Subcutaneous abdominal adipose tissue (tissue), 5 donors: ENCODE measurements at regions not wholly inside any gene's neighbourhood (a gene's known extent, or its start where the extent isn't known, plus 50 kb on each side); places are given as distances from the start of the nearest gene placed in this dataset.

Experiments
- H3K27ac ChIP-seq: one replicate; pipeline ENCODE4 v1.7.0; 2013; ENCODE audit warnings: low read depth, mild to moderate bottlenecking, inconsistent platforms, low read length, moderate library complexity
- H3K27me3 ChIP-seq, 5 donors: one replicate each; pipeline ENCODE4 v1.7.0; 2013; ENCODE audit warnings: low read length in 5 of 5, inconsistent platforms in 1 of 5; ENCODE audit not compliant: control insufficient read depth in 5 of 5, insufficient read depth in 4 of 5
- H3K36me3 ChIP-seq, 5 donors: one replicate each; pipeline ENCODE4 v1.7.0; 2013; ENCODE audit warnings: low read length in 5 of 5; ENCODE audit not compliant: control insufficient read depth in 5 of 5, insufficient read depth in 5 of 5
- H3K4me1 ChIP-seq, 5 donors: one replicate each; pipeline ENCODE4 v1.7.0; 2013; ENCODE audit warnings: low read length in 5 of 5, mild to moderate bottlenecking in 3 of 5, moderate library complexity in 1 of 5; ENCODE audit not compliant: control insufficient read depth in 5 of 5, insufficient read depth in 5 of 5
- H3K4me3 ChIP-seq, 5 donors: one replicate each; pipeline ENCODE4 v1.7.0; 2013; ENCODE audit warnings: low read length in 5 of 5, low read depth in 1 of 5
- H3K9ac ChIP-seq, 5 donors: one replicate each; pipeline ENCODE4 v1.7.0; 2013; ENCODE audit warnings: low read length in 5 of 5, mild to moderate bottlenecking in 4 of 5, moderate library complexity in 3 of 5
- H3K9me3 ChIP-seq, 5 donors: one replicate each; pipeline ENCODE4 v1.7.0; 2013; ENCODE audit warnings: low read length in 5 of 5; ENCODE audit not compliant: control insufficient read depth in 5 of 5
- donor health status: healthy.
- donor health status: healthy.
- donor health status: healthy.
- donor health status: healthy.
- donor health status: healthy.

GRCh38 chr1:22386774-22387173 is 64.9 kb upstream of the ZBTB40 start:
- Histone ChIP-seq H3K4me1 (no peaks in the 10 kb centered on the region), H3K4me3 (no peak overlapping the region), H3K27me3 (peaks cover 6 to 46% (median 29%) of the 10 kb centered on the region in 5 donors), H3K9ac (no peak overlapping the region), H3K36me3 (no peaks in the 10 kb centered on the region), H3K9me3 (no peaks in the 10 kb centered on the region), H3K27ac (no peak overlapping the region)

- no peak overlapping the region for H3K27ac ChIP-seq
- H3K9ac ChIP-seq: no peak overlapping the region
- no peaks in the 10 kb centered on the region for H3K36me3 ChIP-seq
- no peaks in the 10 kb centered on the region for H3K4me1 ChIP-seq
- no peaks in the 10 kb centered on the region for H3K9me3 ChIP-seq
- H3K27me3 ChIP-seq: peaks cover 6 to 46% (median 29%) of the 10 kb centered on the region in 5 donors
- H3K4me3 ChIP-seq: no peak overlapping the region
Observed at GRCh38 chr1:22387919-22388580, 63.6 kb upstream of the ZBTB40 start.

- no peak overlapping the region for H3K27ac ChIP-seq
- no peaks in the 10 kb centered on the region for H3K4me1 ChIP-seq
- H3K4me3 ChIP-seq: no peak overlapping the region
- H3K36me3 ChIP-seq: no peaks in the 10 kb centered on the region
- H3K27me3 ChIP-seq: peaks cover 6 to 39% (median 26%) of the 10 kb centered on the region in 5 donors
- H3K9me3 ChIP-seq: no peaks in the 10 kb centered on the region
- H3K9ac ChIP-seq: no peak overlapping the region
Observed at GRCh38 chr1:22388671-22389450, 62.8 kb upstream of the ZBTB40 start.

GRCh38 chr1:22393587-22393986 is 58.1 kb upstream of the ZBTB40 start:
- no peaks in the 10 kb centered on the region for H3K9me3 ChIP-seq
- H3K27me3 ChIP-seq: peaks cover 6 to 15% (median 11%) of the 10 kb centered on the region in 5 donors

GRCh38 chr1:22398656-22399420 is 52.8 kb upstream of the ZBTB40 start:
- Histone ChIP-seq H3K27me3 (peaks cover 0 to 35% (median 13%) of the 10 kb centered on the region in 5 donors), H3K9ac (no peak overlapping the region)

More at GRCh38 chr1:22393587-22393986, 58.1 kb upstream of the ZBTB40 start:
- H3K36me3 ChIP-seq: no peaks in the 10 kb centered on the region
- no peak overlapping the region for H3K4me3 ChIP-seq
- no peak overlapping the region for H3K9ac ChIP-seq
- no peaks in the 10 kb centered on the region for H3K4me1 ChIP-seq
- H3K27ac ChIP-seq: no peak overlapping the region

GRCh38 chr1:22399421-22400091 is 52.1 kb upstream of the ZBTB40 start:
- no peaks in the 10 kb centered on the region for H3K4me1 ChIP-seq
- H3K27me3 ChIP-seq: peaks cover 0 to 40% (median 15%) of the 10 kb centered on the region in 5 donors

More at GRCh38 chr1:22398656-22399420, 52.8 kb upstream of the ZBTB40 start:
- no peak overlapping the region for H3K27ac ChIP-seq
- H3K9me3 ChIP-seq: no peaks in the 10 kb centered on the region
- H3K4me3 ChIP-seq: no peak overlapping the region
- H3K4me1 ChIP-seq: no peaks in the 10 kb centered on the region
- no peaks in the 10 kb centered on the region for H3K36me3 ChIP-seq

More at GRCh38 chr1:22399421-22400091, 52.1 kb upstream of the ZBTB40 start:
- no peak overlapping the region for H3K27ac ChIP-seq
- H3K9ac ChIP-seq: no peak overlapping the region
- H3K9me3 ChIP-seq: no peaks in the 10 kb centered on the region
- H3K36me3 ChIP-seq: no peaks in the 10 kb centered on the region
- H3K4me3 ChIP-seq: no peak overlapping the region
